Head of caudate nucleus (tissue), 42 donors: ENCODE measurements at regions not wholly inside any gene's neighbourhood (a gene's known extent, or its start where the extent isn't known, plus 50 kb on each side); places are given as distances from the start of the nearest gene placed in this dataset.
"Not testable (repeated sequence)": the region's sequence is repeated elsewhere in the genome, so short reads cannot be mapped to it uniquely, and the experiment has no call there.

Experiments
- DNase-seq, 42 donors: peaks; one replicate each; pipeline versions ENCODE4 v3.0.0 to v3.0.0-alpha.2; 2020 to 2021; ENCODE audit warnings: mixed read lengths in 7 of 42
- intact Hi-C: fragments of 100-400 bp; cut with DNase I; formaldehyde crosslinking; loops from one replicate; pipeline ENCODE4 v1.15.0; 2022

GRCh38 chr9:11595756-11596155 is 983.0 kb upstream of the PTPRD start:
- no peak for DNase-seq
- intact Hi-C loops = no loop called here

GRCh38 chr9:11618241-11618805 is 1005.5 kb upstream of the PTPRD start:
- DNase-seq = peak in 1 of 42 donors; percentile 2
- intact Hi-C loops = no loop called here

DNA sequence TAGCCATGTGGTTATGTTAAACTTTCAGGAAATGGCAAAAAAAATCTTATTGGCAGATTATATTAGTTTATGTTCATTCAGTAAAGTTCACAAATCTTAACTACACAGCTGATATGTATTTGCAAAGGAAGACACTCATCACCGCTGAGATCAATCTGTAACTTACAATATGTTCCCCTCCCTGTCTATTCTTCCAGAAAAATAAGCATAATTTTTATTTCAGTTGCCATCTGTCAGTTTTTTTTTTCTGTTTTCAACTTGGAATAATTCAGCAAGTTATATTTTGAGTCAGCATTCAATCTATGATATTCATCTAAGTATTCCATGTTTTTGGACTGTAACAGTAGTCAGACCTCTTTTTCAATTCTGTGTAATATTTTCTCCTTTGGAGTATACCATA is 1019.9 kb upstream of the PTPRD start:
- no peak for DNase-seq
- intact Hi-C loops = no loop called here

DNA sequence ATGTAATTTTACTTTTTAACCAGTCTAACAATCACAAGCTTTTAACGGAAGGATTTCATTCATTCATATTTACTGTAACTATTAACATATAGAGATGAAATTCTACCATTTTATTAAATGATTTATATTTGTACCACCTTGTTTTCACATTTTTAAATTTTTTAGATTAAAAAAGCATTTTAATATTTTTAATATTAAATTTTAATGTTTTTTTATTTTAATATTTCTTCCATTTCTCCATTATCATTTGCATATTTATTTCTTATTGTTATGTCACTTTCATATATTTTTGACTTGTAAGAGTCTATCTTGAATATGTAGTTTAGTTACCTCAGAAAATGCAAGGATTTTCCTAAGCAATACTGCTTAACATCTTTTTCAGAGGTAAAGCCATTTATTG is 1034.0 kb upstream of the PTPRD start:
- no peak for DNase-seq
- intact Hi-C loops = no loop called here

DNA sequence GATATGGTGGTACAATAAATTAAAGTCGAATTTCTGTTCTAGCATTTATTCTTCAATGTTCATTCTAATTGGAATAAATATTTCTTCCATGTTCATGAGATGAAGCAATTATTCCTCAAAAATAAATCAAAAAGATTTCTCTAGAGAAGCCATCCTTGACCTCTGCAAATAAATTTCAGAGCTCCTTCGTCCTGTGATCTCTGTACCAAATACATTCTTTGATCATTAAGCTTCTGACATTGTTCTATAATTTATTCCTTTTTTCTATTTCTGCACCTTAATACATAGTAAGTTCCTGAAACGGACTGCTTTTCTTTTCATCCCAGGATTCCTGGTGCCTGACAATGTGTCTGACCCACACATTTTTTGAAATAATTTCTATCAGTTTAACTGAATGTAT is 1039.3 kb upstream of the TYRP1 start:
- intact Hi-C loops = no loop called here
- DNase-seq = no peak

DNA sequence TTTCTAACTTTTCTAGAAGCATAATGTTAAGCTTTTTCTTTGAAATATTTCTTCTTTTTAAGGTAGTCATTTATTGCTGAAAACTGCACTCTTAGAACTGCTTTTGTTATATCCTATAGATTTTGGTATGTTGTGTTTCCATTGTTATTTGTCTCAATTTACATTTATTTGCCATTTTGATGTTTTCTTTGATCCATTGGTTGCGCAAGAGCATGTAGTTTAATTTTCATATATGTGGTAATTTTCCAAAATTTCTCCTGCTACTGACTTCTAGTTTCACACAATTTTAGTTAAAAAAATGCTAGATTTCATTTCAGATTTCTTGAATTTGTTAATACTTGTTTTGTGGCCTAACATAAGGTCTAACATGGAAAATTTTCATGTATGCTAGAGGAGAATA is 1029.3 kb upstream of the TYRP1 start:
- intact Hi-C loops = no loop called here
- DNase-seq = no peak

DNA sequence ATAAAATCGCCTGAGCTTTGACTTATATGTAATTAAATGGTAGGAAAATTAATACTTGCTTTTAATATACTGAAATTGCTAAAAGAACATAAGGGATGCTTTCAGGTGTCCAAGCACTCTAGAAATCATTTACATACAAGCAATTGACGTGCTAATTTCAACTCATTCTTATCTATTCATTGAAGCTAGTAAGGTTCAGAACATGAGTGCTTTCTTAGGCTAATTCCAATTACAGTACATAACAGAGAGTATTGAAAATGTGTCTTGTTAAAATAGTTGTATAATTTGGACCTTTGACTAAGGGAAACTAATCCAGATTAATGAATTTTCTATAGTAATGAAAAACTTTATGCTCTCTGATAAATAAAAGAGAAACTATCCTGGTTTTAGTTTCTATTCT is 1016.4 kb upstream of the TYRP1 start:
- intact Hi-C loops = no loop called here
- DNase-seq = no peak

GRCh38 chr9:11686733-11687132 is 1006.5 kb upstream of the TYRP1 start:
- intact Hi-C loops = no loop called here

DNA sequence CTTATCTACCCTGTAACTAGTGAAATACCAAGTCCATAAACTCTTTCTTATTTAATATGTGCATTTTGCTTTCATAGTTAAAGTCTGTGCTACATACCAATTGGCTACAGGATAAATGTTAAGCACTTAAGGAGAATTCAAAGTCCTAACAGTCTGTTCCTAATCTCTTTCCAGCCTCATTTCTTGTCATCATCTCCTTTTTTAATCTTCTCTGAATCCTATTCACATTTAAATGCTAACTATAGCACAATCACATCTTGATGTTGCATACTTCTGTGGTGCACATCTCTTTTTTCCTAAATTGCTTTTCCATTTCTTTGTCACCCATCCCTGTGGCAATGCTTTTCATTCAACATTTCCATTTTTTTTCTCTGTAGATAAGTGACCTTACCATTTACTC is 996.1 kb upstream of the TYRP1 start:
- no peak for DNase-seq
- intact Hi-C loops = no loop called here

More at GRCh38 chr9:11686733-11687132, 1006.5 kb upstream of the TYRP1 start:
- DNase-seq = no peak

- intact Hi-C loops = no loop called here
- DNase-seq = no peak
These were observed 991.5 kb upstream of the TYRP1 start for GRCh38 chr9:11701706-11702105.

DNA sequence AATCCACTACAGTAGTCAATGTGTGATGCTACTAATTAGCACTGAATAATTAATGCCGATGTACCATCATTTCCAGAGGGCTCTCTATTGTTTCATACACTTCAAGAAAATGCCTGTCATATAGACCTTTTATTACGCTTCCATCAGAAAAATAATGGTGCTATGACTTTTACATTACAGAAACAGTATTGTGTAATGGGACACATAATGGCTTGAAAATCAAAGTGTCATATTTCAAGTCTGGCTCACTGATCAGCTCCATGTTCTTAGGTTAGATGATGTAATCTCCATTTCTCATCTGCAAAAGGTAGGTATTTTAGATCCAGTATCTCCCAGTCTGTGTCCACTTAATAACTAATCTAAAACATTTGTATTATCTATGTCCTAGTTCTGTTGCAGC is 990.6 kb upstream of the TYRP1 start:
- intact Hi-C loops = no loop called here

DNA sequence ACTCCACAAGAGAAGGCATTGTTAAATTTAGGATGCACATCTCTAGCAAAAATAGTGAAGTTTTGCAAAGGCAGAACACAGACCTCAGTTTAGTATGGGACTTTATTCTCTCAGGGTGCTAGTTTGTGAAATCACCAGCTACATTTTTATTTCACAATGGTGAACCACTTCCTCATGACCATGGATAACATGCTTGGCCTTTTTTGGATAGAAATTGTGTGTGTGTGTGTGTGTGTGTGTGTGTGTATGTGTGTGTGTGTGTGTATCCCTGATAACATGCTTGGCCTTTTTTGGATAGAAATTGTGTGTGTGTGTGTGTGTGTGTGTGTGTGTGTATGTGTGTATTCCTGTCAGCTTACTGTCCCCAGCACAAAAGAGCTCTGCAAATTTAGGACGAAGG is 989.0 kb upstream of the TYRP1 start:
- intact Hi-C loops, DNase-seq: not testable (repeated sequence)

More for the DNA sequence above, 990.6 kb upstream of the TYRP1 start:
- no peak for DNase-seq

- intact Hi-C loops = no loop called here
- DNase-seq = no peak
These were observed 984.3 kb upstream of the TYRP1 start for GRCh38 chr9:11708899-11709298.

- intact Hi-C loops = no loop called here
- DNase-seq = no peak
These were observed 983.6 kb upstream of the TYRP1 start for GRCh38 chr9:11709567-11709966.

- intact Hi-C loops = no loop called here
- DNase-seq = no peak
These were observed 980.1 kb upstream of the TYRP1 start for GRCh38 chr9:11713077-11713476.

- intact Hi-C loops = no loop called here
- no peak for DNase-seq
These were observed 970.2 kb upstream of the TYRP1 start for GRCh38 chr9:11722957-11723356.

DNA sequence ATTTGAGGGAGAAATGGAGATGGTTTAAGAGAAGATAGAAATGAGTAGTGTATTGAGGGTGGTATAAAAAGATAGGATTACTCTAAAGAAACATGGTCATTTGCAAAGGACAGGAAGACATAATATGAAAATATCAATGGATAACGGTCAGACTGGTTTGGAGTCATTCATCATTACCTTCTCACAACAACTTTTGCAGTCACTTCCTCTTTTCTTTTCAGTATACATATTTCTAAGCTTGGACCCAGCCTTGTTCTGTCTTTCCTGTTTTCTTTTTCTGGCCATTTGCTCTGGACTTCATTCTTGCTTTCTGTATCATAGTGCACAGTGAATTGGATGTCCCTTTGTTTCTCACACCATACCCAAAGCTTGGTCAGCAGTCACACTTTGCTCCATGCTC is 966.5 kb upstream of the TYRP1 start:
- no peak for DNase-seq
- intact Hi-C loops = no loop called here

- DNase-seq = no peak
- intact Hi-C loops = no loop called here
These were observed 957.8 kb upstream of the TYRP1 start for GRCh38 chr9:11735391-11735790.

- intact Hi-C loops = no loop called here
- DNase-seq = no peak
These were observed 950.7 kb upstream of the TYRP1 start for GRCh38 chr9:11742471-11742870.

- intact Hi-C loops = no loop called here
These were observed 949.8 kb upstream of the TYRP1 start for GRCh38 chr9:11743356-11743755.

DNA sequence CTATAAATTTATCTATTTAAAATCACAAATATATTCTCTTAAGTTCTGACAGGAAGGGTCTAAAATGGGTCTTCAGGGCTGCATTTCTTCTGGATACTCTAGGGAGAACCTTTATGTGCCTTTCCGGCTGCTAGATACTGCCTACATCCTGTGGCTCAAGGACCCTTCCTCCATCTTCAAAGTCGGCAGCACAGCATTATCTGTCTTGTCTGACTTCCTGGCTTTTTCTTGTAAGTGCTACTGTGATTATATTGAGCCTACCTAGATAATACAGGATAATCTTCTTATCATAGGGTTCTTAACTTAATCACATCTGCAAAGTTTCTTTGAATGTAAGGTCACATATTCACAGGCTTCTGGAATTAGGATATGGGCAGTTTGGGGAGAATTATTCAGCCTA is 943.8 kb upstream of the TYRP1 start:
- intact Hi-C loops = no loop called here
- no peak for DNase-seq

More at GRCh38 chr9:11743356-11743755, 949.8 kb upstream of the TYRP1 start:
- no peak for DNase-seq

DNA sequence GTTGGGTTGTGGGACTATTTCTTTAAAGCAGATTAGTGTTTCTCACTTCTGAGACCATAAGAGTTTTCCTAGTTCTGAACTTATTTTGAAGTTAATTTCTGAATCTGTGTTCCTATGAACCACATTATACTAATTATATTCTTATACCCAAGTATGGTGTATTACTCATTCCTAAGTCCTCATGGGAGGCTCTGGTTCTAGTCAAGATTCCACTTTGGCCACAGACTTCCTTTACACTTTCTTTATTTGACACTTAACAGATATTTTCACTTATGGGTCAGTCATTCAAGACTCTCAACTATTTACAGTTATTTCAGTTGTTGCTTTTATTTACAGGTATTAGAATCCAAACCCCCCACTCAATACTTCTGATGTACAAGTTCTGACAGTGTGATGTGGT is 937.2 kb upstream of the TYRP1 start:
- intact Hi-C loops = no loop called here
- no peak for DNase-seq
